C4-2B (cell line): ENCODE measurements at regions not wholly inside any gene's neighbourhood (a gene's known extent, or its start where the extent isn't known, plus 50 kb on each side); places are given as distances from the start of the nearest gene placed in this dataset.

ENCODE experiments used
- H3K27ac ChIP-seq: fragments of 450-650 bp; 2 replicates; pipeline ENCODE4 v1.5.1; 2017
- CTCF ChIP-seq: fragments of 450-650 bp; conservative IDR thresholded peaks from 2 replicates; pipeline ENCODE4 v1.5.1; 2017; ENCODE audit warnings: mild to moderate bottlenecking
- ZFX ChIP-seq: fragments of 450-650 bp; IDR thresholded peaks from 2 replicates; pipeline ENCODE4 v1.6.1; 2017

GRCh38 chr4:12584116-12584875 lies 899.8 kb downstream of the RAB28 start:
- no peak for TF ChIP-seq CTCF
- no peak for TF ChIP-seq ZFX
- no peak overlapping the region for H3K27ac ChIP-seq

- no peak for TF ChIP-seq CTCF
- TF ChIP-seq ZFX, result no peak
- H3K27ac ChIP-seq, result no peak overlapping the region
Observed at GRCh38 chr4:12583275-12583674, 900.9 kb downstream of the RAB28 start.

- H3K27ac ChIP-seq, result no peak overlapping the region
- no peak for TF ChIP-seq ZFX
- no peak for TF ChIP-seq CTCF
Observed at GRCh38 chr4:12580787-12581186, 903.4 kb downstream of the RAB28 start.

- H3K27ac ChIP-seq, result no peak overlapping the region
- no peak for TF ChIP-seq ZFX
- no peak for TF ChIP-seq CTCF
Observed at GRCh38 chr4:12579172-12579571, 905.0 kb downstream of the RAB28 start.

- H3K27ac ChIP-seq, result no peak overlapping the region
- TF ChIP-seq CTCF, result no peak
- TF ChIP-seq ZFX, result no peak
Observed at GRCh38 chr4:12576409-12576808, 907.7 kb downstream of the RAB28 start.

GRCh38 chr4:12573716-12574115 lies 910.4 kb downstream of the RAB28 start:
- H3K27ac ChIP-seq, result no peak overlapping the region
- no peak for TF ChIP-seq ZFX

- TF ChIP-seq ZFX, result no peak
- no peak for TF ChIP-seq CTCF
- H3K27ac ChIP-seq, result no peak overlapping the region
Observed at GRCh38 chr4:12562476-12563140, 921.5 kb downstream of the RAB28 start.

- TF ChIP-seq CTCF, result no peak
- TF ChIP-seq ZFX, result no peak
Observed at GRCh38 chr4:12562021-12562420, 922.1 kb downstream of the RAB28 start.

More at GRCh38 chr4:12562021-12562420, 922.1 kb downstream of the RAB28 start:
- H3K27ac ChIP-seq, result no peak overlapping the region
